Activated CD8-positive, alpha-beta T cell treated with anti-CD3 and anti-CD28 coated beads for 36 hours (primary cell): ENCODE measurements at regions not wholly inside any gene's neighbourhood (a gene's known extent, or its start where the extent isn't known, plus 50 kb on each side); places are given as distances from the start of the nearest gene placed in this dataset.

Experiments used
- ATAC-seq: fragments of 200-7000 bp; cut with Tn5 transposase; one replicate; pipeline ENCODE4 v1.10.0; 2021; ENCODE audit warnings: mild to moderate bottlenecking, moderate library complexity
- CTCF ChIA-PET: fragments of 350-600 bp; sonication (Branson Sonifier 250); formaldehyde crosslinking; loops from one replicate; lab custom pipeline; 2021; ENCODE audit warnings: antibody characterized with exemption; lab: Charles Lee
- POLR2A ChIA-PET: fragments of 350-600 bp; sonication (Branson Sonifier 250); formaldehyde crosslinking; loops from one replicate; lab custom pipeline; 2021; ENCODE audit warnings: antibody characterized with exemption; lab: Charles Lee
- DNase-seq: peaks from one replicate; pipeline ENCODE4 v3.0.0-alpha.2; 2020
- H3K27ac Mint-ChIP-seq: one replicate; pipeline ENCODE4 v1.8.0; 2021; ENCODE audit warnings: mild to moderate bottlenecking, mixed read lengths
- H3K27me3 Mint-ChIP-seq: one replicate; pipeline ENCODE4 v1.8.0; 2021; ENCODE audit warnings: mixed read lengths
- H3K36me3 Mint-ChIP-seq: one replicate; pipeline ENCODE4 v1.8.0; 2021; ENCODE audit warnings: low read depth, mixed read lengths
- H3K4me1 Mint-ChIP-seq: one replicate; pipeline ENCODE4 v1.8.0; 2021; ENCODE audit warnings: low read depth, mixed read lengths
- H3K4me3 Mint-ChIP-seq: one replicate; pipeline ENCODE4 v1.8.0; 2021; ENCODE audit warnings: mild to moderate bottlenecking, moderate library complexity, mixed read lengths
- H3K9me3 Mint-ChIP-seq: one replicate; pipeline ENCODE4 v1.8.0; 2021; ENCODE audit warnings: mixed read lengths
- intact Hi-C: fragments of 100-400 bp; cut with micrococcal nuclease; formaldehyde crosslinking; loops from one replicate; pipeline ENCODE4 v1.10.0; 2022
- TF ChIP-seq, protein P1 (sequence below): fragments of 200-600 bp; IDR thresholded peaks from one replicate; pipeline ENCODE4 v1.8.0; 2022; ENCODE audit warnings: antibody characterized with exemption, mild to moderate bottlenecking

DNA sequence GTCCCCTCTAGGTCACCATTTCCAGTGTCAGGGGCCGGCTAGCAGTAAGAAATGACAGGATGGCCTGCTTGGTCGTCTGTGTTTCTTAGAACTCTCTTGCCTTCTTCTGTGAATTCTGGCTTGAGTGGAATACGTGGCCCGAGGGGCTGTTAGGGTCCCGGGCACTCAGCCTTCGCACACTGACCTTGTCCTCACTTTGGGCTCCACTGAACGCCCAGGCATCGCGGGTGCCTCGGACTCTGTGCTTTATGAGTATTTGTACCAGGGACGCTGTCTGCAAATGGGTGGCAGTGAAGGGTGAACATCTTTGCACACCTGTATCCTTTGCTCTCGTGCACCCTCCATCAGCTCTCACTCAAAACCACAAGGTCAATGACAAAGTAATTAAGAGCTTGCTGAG, 123.4 kb upstream of the ANO1 start:
- Mint-ChIP-seq H3K36me3 (no peaks in the 10 kb centered on the region), H3K4me1 (no peaks in the 10 kb centered on the region), H3K27me3 (peaks cover 7% of the 10 kb centered on the region), H3K9me3 (peaks cover 5% of the 10 kb centered on the region), H3K27ac (no peak overlapping the region), H3K4me3 (no peak overlapping the region)
- intact Hi-C loops: no loop called here
- ChIA-PET CTCF (no interaction called here), POLR2A (no interaction called here)
- ATAC-seq (no peak), DNase-seq (no peak)
- TF ChIP-seq, protein P1, sequence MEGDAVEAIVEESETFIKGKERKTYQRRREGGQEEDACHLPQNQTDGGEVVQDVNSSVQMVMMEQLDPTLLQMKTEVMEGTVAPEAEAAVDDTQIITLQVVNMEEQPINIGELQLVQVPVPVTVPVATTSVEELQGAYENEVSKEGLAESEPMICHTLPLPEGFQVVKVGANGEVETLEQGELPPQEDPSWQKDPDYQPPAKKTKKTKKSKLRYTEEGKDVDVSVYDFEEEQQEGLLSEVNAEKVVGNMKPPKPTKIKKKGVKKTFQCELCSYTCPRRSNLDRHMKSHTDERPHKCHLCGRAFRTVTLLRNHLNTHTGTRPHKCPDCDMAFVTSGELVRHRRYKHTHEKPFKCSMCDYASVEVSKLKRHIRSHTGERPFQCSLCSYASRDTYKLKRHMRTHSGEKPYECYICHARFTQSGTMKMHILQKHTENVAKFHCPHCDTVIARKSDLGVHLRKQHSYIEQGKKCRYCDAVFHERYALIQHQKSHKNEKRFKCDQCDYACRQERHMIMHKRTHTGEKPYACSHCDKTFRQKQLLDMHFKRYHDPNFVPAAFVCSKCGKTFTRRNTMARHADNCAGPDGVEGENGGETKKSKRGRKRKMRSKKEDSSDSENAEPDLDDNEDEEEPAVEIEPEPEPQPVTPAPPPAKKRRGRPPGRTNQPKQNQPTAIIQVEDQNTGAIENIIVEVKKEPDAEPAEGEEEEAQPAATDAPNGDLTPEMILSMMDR: no peak

GRCh38 chr11:69956669-69957190, 121.4 kb upstream of the ANO1 start:
- ATAC-seq (no peak), DNase-seq (no peak)
- Mint-ChIP-seq H3K4me1 (no peaks in the 10 kb centered on the region), H3K9me3 (no peaks in the 10 kb centered on the region), H3K27me3 (peaks cover 3% of the 10 kb centered on the region), H3K4me3 (no peak overlapping the region), H3K27ac (no peak overlapping the region), H3K36me3 (no peaks in the 10 kb centered on the region)
- ChIA-PET CTCF (no interaction called here), POLR2A (no interaction called here)
- TF ChIP-seq, protein P1: no peak
- intact Hi-C loops: no loop called here

GRCh38 chr11:69957849-69958248, 120.3 kb upstream of the ANO1 start:
- H3K27me3 Mint-ChIP-seq: peaks cover 3% of the 10 kb centered on the region
- intact Hi-C loops: no loop called here
- TF ChIP-seq, protein P1: no peak
- H3K36me3 Mint-ChIP-seq: no peaks in the 10 kb centered on the region
- ATAC-seq (no peak), DNase-seq (no peak)
- H3K27ac Mint-ChIP-seq: no peak overlapping the region
- H3K4me3 Mint-ChIP-seq: no peak overlapping the region
- H3K4me1 Mint-ChIP-seq: no peaks in the 10 kb centered on the region
- ChIA-PET POLR2A (no interaction called here), CTCF (no interaction called here)
- H3K9me3 Mint-ChIP-seq: no peaks in the 10 kb centered on the region

GRCh38 chr11:69958308-69958707, 119.8 kb upstream of the ANO1 start:
- Mint-ChIP-seq H3K9me3 (no peaks in the 10 kb centered on the region), H3K27me3 (peaks cover 3% of the 10 kb centered on the region), H3K4me1 (no peaks in the 10 kb centered on the region), H3K4me3 (no peak overlapping the region), H3K36me3 (no peaks in the 10 kb centered on the region), H3K27ac (no peak overlapping the region)
- no peak for DNase-seq
- no peak for ATAC-seq
- TF ChIP-seq, protein P1: no peak
- ChIA-PET POLR2A (no interaction called here), CTCF (no interaction called here)
- intact Hi-C loops: no loop called here

- no peak overlapping the region for H3K27ac Mint-ChIP-seq
- DNase-seq (no peak), ATAC-seq (no peak)
- TF ChIP-seq, protein P1: no peak
- intact Hi-C loops: no loop called here
- ChIA-PET CTCF (no interaction called here), POLR2A (no interaction called here)
- no peaks in the 10 kb centered on the region for H3K4me1 Mint-ChIP-seq
- no peak overlapping the region for H3K4me3 Mint-ChIP-seq
- H3K36me3 Mint-ChIP-seq: no peaks in the 10 kb centered on the region
- H3K9me3 Mint-ChIP-seq: no peaks in the 10 kb centered on the region
- H3K27me3 Mint-ChIP-seq: peaks cover 3% of the 10 kb centered on the region
Measured at GRCh38 chr11:69959461-69959860, 118.7 kb upstream of the ANO1 start.
